AG04449 (cell line): ENCODE measurements at regions not wholly inside any gene's neighbourhood (a gene's known extent, or its start where the extent isn't known, plus 50 kb on each side); places are given as distances from the start of the nearest gene placed in this dataset.

Experiments
- CTCF ChIA-PET: fragments of 350-600 bp; formaldehyde crosslinking; extraction: SDS; loops from one replicate; lab custom pipeline; 2021; ENCODE audit warnings: antibody characterized with exemption; lab: Yijun Ruan, JAX
- POLR2A ChIA-PET: fragments of 400-600, 350-600 bp; formaldehyde crosslinking; extraction: SDS; loops from one replicate; lab custom pipeline; 2020; ENCODE audit warnings: antibody characterized with exemption, inconsistent platforms; lab: Yijun Ruan, JAX
- DNase-seq: peaks from one replicate; pipeline ENCODE4 v3.0.0-alpha.2; 2010; ENCODE audit warnings: low read depth, low spot score
- H3K4me3 ChIP-seq: 2 replicates; pipeline ENCODE4 v1.5.1; 2011; ENCODE audit warnings: low read depth, mild to moderate bottlenecking, control low read depth, low read length
- TF ChIP-seq, protein P1 (sequence below): IDR thresholded peaks from one replicate; pipeline ENCODE4 v1.5.1; 2011; ENCODE audit warnings: mild to moderate bottlenecking, moderate library complexity, low read length, control low read depth, inconsistent platforms; ENCODE audit not compliant: insufficient read depth; ENCODE audit errors: missing control alignments

DNA sequence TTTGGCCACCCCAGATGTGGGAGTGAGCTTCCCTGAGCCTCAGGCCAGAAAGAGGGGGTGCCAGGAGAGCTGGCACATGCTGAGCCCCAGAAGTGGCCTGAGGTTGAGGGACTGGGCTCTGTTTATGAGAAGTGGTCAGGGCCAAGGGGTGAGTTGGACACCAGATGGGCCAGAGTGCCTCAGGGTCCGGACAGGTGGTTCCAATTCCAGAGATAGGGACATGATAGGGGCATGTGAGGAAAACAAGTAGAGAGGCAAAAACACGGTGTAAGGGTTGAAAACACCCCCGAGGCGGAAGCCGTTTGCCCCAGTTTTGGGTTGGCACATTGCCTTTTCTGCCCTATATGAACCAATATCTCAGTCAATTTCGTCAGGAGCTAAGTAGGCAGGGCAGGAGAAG, 125.6 kb upstream of the NFIB start:
- DNase-seq: no peak
- TF ChIP-seq, protein P1, sequence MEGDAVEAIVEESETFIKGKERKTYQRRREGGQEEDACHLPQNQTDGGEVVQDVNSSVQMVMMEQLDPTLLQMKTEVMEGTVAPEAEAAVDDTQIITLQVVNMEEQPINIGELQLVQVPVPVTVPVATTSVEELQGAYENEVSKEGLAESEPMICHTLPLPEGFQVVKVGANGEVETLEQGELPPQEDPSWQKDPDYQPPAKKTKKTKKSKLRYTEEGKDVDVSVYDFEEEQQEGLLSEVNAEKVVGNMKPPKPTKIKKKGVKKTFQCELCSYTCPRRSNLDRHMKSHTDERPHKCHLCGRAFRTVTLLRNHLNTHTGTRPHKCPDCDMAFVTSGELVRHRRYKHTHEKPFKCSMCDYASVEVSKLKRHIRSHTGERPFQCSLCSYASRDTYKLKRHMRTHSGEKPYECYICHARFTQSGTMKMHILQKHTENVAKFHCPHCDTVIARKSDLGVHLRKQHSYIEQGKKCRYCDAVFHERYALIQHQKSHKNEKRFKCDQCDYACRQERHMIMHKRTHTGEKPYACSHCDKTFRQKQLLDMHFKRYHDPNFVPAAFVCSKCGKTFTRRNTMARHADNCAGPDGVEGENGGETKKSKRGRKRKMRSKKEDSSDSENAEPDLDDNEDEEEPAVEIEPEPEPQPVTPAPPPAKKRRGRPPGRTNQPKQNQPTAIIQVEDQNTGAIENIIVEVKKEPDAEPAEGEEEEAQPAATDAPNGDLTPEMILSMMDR: no peak
- ChIA-PET POLR2A (no interaction called here), CTCF (interaction anchor here (2.9 kb wide), 1 partner anchor 10 kb away, joined by 10 read pairs; no protein-coding TSS in a partner anchor)
- no peak overlapping the region for H3K4me3 ChIP-seq

DNA sequence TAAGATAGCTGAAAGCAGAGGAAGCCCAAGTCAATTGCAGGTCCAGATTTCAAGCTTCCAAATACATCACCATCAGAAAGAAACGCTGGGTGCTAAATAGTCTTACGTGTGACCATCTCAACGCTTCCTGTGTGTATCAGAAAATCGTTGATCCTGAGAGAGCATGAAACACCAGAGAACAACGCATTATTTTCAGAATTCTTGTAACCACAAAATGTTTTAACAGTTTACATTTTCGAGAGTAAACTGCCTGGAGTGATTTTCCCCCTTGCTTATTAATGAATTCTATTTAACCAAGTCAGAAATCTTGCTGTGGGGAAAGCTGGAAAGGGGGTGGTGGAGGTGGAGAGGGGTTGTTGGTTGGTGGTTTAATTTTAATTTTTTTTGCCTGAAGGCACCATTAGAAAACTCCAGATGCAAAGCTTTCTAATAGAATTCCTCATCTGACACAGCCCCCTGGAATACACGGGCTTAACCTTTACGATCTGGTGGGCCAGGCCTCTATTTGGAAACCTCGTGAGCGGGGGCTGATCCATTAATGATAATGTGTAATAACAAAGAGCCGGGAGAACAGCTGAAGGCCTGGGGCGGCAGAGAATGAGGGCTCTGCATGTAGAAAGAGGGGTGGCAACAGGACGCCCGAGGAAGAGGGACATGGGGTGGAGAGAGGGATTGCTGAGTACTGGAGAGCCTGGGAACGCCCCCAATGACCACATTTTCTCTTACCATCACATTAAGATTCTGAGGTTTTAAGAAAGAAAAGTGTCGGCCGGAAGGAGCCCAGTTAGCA, 124.5 kb upstream of the NFIB start:
- TF ChIP-seq, protein P1: no peak

DNA sequence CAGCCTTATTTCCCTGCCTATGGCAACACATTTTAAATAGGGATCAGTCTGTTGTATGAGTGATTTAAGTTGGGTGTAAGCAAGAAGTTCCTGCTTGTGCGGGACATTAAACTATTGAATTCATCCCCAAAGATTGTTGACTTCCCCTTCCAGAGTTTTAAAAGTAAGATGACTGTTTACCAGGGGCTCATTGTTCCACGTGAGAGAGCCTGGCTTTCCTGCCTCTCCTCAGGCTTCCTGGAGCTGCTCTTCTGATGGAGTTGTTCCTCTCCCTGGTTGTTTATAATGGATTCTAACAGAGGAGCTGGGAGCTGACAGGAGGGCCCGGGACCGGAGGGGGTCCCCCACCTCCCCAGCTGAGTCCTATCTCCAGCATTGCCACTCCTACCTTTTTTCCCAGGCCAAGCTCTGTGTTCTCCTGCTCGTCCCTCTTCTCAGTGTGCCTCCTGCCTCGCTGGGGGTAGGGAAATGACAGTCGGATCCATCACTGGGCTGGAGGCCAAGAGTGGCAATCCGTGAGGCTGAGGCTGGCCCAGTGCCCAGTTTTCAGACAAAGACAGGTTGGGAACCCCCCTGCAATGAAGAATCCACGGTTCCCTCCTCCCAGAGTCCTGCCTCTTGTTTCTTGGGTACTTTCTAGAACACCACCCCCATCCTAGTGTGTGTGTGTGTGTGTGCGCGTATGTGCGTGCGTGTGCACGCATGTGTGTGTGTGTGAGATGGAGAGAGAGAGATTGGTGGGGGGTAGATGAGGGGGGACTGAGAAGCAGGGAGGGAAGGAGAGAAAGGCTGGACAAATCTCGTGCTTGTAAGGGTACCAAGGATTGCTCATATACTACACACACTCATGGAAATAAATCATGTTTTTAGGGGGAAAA, 123.7 kb upstream of the NFIB start:
- POLR2A ChIA-PET: no interaction called here
- DNase-seq: no peak
- TF ChIP-seq, protein P1: no peak

More for the DNA sequence above, 124.5 kb upstream of the NFIB start:
- H3K4me3 ChIP-seq: no peak overlapping the region
- ChIA-PET CTCF (interaction anchor here (0.9 to 2.9 kb wide), 2 partner anchors 9 to 1015 kb away, joined by 3 to 10 read pairs; no protein-coding TSS in a partner anchor), POLR2A (no interaction called here)
- no peak for DNase-seq

DNA sequence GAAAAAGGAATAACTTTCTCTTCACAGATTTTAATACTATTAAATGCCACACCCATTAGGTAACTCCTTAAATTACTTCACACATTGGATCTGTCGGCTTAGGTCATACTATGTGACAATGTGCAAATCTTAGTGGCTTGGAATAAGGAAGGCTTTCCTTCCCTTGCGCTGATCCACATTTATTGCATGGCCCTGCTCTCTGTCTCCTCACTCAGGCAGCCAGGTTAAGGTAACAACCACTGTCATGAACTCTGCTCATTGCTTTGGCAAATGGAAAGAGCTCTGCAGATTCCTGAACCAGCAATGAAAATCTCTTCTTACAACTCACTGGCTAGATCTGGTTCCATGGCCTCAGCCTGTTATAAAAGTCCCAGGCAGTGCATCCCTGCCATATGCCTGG, 121.9 kb upstream of the NFIB start:
- CTCF ChIA-PET: interaction anchor here (0.8 to 3.6 kb wide), 3 partner anchors 11 to 1401 kb away, joined by 3 to 20 read pairs (median 3); no protein-coding TSS in a partner anchor

More for the DNA sequence above, 123.7 kb upstream of the NFIB start:
- CTCF ChIA-PET: interaction anchor here (0.9 to 2.9 kb wide), 2 partner anchors 8 to 1014 kb away, joined by 3 to 10 read pairs; no protein-coding TSS in a partner anchor
- no peak overlapping the region for H3K4me3 ChIP-seq

DNA sequence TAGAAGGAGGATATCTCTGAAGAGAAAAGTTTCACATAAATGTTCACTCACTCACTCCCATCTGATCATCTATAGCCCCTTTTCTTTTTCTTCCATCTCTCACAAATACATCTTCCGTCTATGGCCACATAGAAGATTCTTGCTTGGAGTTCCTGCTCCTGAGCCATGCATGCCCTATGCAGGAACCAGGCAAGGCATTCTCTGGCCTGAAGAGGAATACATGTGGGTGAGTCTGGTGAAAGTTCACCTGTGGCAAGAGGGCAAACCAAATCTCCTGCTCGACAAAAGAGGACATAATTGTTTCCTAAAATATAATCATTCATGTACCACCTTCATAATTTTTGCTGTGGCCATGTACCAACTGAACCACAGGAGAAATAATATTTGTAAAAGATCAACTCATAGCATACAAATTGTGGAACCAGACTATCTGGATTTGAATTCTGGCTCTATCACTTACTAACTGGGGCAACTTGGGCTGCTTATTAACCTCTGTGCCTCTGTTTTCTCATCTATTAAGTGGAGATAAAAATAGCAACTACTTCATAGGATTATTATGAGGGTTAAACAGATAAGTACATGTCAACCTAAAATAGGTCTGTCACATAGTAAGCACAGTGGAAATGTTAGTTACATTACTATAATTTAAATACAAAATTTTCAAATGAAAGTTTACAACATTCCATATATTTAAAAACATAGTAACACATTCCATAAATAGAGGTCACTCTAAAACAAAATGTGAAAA, 121.2 kb upstream of the NFIB start:
- no peak overlapping the region for H3K4me3 ChIP-seq
- DNase-seq: no peak
- ChIA-PET CTCF (interaction anchor here (0.8 to 3.6 kb wide), 10 partner anchors 10 to 1401 kb away, joined by 3 to 20 read pairs (median 4); no protein-coding TSS in a partner anchor), POLR2A (no interaction called here)
- TF ChIP-seq, protein P1: no peak

More for the DNA sequence above, 121.9 kb upstream of the NFIB start:
- TF ChIP-seq, protein P1: no peak
- no peak overlapping the region for H3K4me3 ChIP-seq
- no peak for DNase-seq
- POLR2A ChIA-PET: no interaction called here
